ENCODE measurements at regions not wholly inside any gene's neighbourhood (a gene's known extent, or its start where the extent isn't known, plus 50 kb on each side); places are given as distances from the start of the nearest gene placed in this dataset.

GRCh38 chr2:65739927-65740326 lies 307.5 kb upstream of the SPRED2 start:
- DNase-seq (ENCODE audit: insufficient read length, low spot score) (no peak), FAIRE-seq (no peak)
- TF ChIP-seq POLR2A (IDR thresholded peaks at IDR 0.05; ENCODE audit: low read depth, low read length): no peak

GRCh38 chr2:65737452-65738011 lies 305.1 kb upstream of the SPRED2 start:
- DNase-seq (ENCODE audit: insufficient read length, low spot score) (no peak), FAIRE-seq (no peak)
- TF ChIP-seq POLR2A (IDR thresholded peaks at IDR 0.05; ENCODE audit: low read depth, low read length): no peak

- FAIRE-seq: no peak
These were observed 299.1 kb upstream of the SPRED2 start for GRCh38 chr2:65731476-65731875.

GRCh38 chr2:65730186-65730585 lies 297.8 kb upstream of the SPRED2 start:
- FAIRE-seq (no peak), DNase-seq (ENCODE audit: insufficient read length, low spot score) (no peak)
- TF ChIP-seq POLR2A (IDR thresholded peaks at IDR 0.05; ENCODE audit: low read depth, low read length): no peak

More at GRCh38 chr2:65731476-65731875, 299.1 kb upstream of the SPRED2 start:
- no peak for TF ChIP-seq POLR2A (IDR thresholded peaks at IDR 0.05; ENCODE audit: low read depth, low read length)
- DNase-seq (ENCODE audit: insufficient read length, low spot score): no peak

- no peak for TF ChIP-seq POLR2A (IDR thresholded peaks at IDR 0.05; ENCODE audit: low read depth, low read length)
- DNase-seq (ENCODE audit: insufficient read length, low spot score): no peak
- FAIRE-seq: no peak
These were observed 296.8 kb upstream of the SPRED2 start for GRCh38 chr2:65729246-65729645.

- DNase-seq (ENCODE audit: insufficient read length, low spot score): no peak
- no peak for TF ChIP-seq POLR2A (IDR thresholded peaks at IDR 0.05; ENCODE audit: low read depth, low read length)
- no peak for FAIRE-seq
These were observed 296.2 kb upstream of the SPRED2 start for GRCh38 chr2:65728477-65729180.

- no peak for FAIRE-seq
- DNase-seq (ENCODE audit: insufficient read length, low spot score): no peak
- no peak for TF ChIP-seq POLR2A (IDR thresholded peaks at IDR 0.05; ENCODE audit: low read depth, low read length)
These were observed 295.4 kb upstream of the SPRED2 start for GRCh38 chr2:65727816-65728215.

- FAIRE-seq (no peak), DNase-seq (ENCODE audit: insufficient read length, low spot score) (no peak)
- no peak for TF ChIP-seq POLR2A (IDR thresholded peaks at IDR 0.05; ENCODE audit: low read depth, low read length)
These were observed 295.0 kb upstream of the SPRED2 start for GRCh38 chr2:65727381-65727780.

GRCh38 chr2:65724752-65725151 lies 292.4 kb upstream of the SPRED2 start:
- TF ChIP-seq POLR2A (IDR thresholded peaks at IDR 0.05; ENCODE audit: low read depth, low read length): no peak
- no peak for DNase-seq (ENCODE audit: insufficient read length, low spot score)
- FAIRE-seq: no peak

GRCh38 chr2:65724336-65724735 lies 291.9 kb upstream of the SPRED2 start:
- FAIRE-seq (no peak), DNase-seq (ENCODE audit: insufficient read length, low spot score) (no peak)
- no peak for TF ChIP-seq POLR2A (IDR thresholded peaks at IDR 0.05; ENCODE audit: low read depth, low read length)

- DNase-seq (ENCODE audit: insufficient read length, low spot score): no peak
- FAIRE-seq: no peak
- no peak for TF ChIP-seq POLR2A (IDR thresholded peaks at IDR 0.05; ENCODE audit: low read depth, low read length)
These were observed 289.8 kb upstream of the SPRED2 start for GRCh38 chr2:65722028-65722778.

GRCh38 chr2:65716698-65717097 lies 284.3 kb upstream of the SPRED2 start:
- FAIRE-seq (no peak), DNase-seq (ENCODE audit: insufficient read length, low spot score) (no peak)
- no peak for TF ChIP-seq POLR2A (IDR thresholded peaks at IDR 0.05; ENCODE audit: low read depth, low read length)

GRCh38 chr2:65715323-65715722 lies 282.9 kb upstream of the SPRED2 start:
- TF ChIP-seq POLR2A (IDR thresholded peaks at IDR 0.05; ENCODE audit: low read depth, low read length): no peak
- DNase-seq (ENCODE audit: insufficient read length, low spot score) (no peak), FAIRE-seq (no peak)

GRCh38 chr2:65714866-65715265 lies 282.5 kb upstream of the SPRED2 start:
- TF ChIP-seq POLR2A (IDR thresholded peaks at IDR 0.05; ENCODE audit: low read depth, low read length): no peak
- FAIRE-seq (no peak), DNase-seq (ENCODE audit: insufficient read length, low spot score) (no peak)

GRCh38 chr2:65711863-65712262 lies 279.5 kb upstream of the SPRED2 start:
- no peak for DNase-seq (ENCODE audit: insufficient read length, low spot score)
- TF ChIP-seq POLR2A (IDR thresholded peaks at IDR 0.05; ENCODE audit: low read depth, low read length): no peak
- FAIRE-seq: no peak
